Effector memory CD4-positive, alpha-beta T cell (primary cell): ENCODE measurements at regions not wholly inside any gene's neighbourhood (a gene's known extent, or its start where the extent isn't known, plus 50 kb on each side); places are given as distances from the start of the nearest gene placed in this dataset.
"Not testable (repeated sequence)": the region's sequence is repeated elsewhere in the genome, so short reads cannot be mapped to it uniquely, and the experiment has no call there.

Source experiments
- DNase-seq, 3 donors: peaks; one replicate each; pipeline ENCODE4 v3.0.0-alpha.2; 2020
- H3K27ac ChIP-seq: 2 replicates; pipeline ENCODE4 v1.7.0; 2013; ENCODE audit warnings: mild to moderate bottlenecking, low read length, moderate library complexity; ENCODE audit not compliant: insufficient read depth, poor library complexity, severe bottlenecking
- H3K27me3 ChIP-seq: replicated peaks from 2 replicates; pipeline ENCODE4 v1.7.0; 2013; ENCODE audit warnings: mild to moderate bottlenecking, low read length; ENCODE audit not compliant: insufficient read depth, control insufficient read depth, poor library complexity, severe bottlenecking
- H3K36me3 ChIP-seq: 2 replicates; pipeline ENCODE4 v1.7.0; 2013; ENCODE audit warnings: mild to moderate bottlenecking, low read length, moderate library complexity; ENCODE audit not compliant: control insufficient read depth, insufficient read depth
- H3K4me1 ChIP-seq: 2 replicates; pipeline ENCODE4 v1.7.0; 2013; ENCODE audit warnings: low read length, mild to moderate bottlenecking; ENCODE audit not compliant: control insufficient read depth, insufficient read depth, poor library complexity, severe bottlenecking
- H3K4me3 ChIP-seq: 2 replicates; pipeline ENCODE4 v1.7.0; 2013; ENCODE audit warnings: low read length, low read depth, mild to moderate bottlenecking; ENCODE audit not compliant: insufficient read depth, poor library complexity, severe bottlenecking
- H3K9me3 ChIP-seq: 2 replicates; pipeline ENCODE4 v1.7.0; 2013; ENCODE audit warnings: mild to moderate bottlenecking, low read length, moderate library complexity; ENCODE audit not compliant: control insufficient read depth

DNA sequence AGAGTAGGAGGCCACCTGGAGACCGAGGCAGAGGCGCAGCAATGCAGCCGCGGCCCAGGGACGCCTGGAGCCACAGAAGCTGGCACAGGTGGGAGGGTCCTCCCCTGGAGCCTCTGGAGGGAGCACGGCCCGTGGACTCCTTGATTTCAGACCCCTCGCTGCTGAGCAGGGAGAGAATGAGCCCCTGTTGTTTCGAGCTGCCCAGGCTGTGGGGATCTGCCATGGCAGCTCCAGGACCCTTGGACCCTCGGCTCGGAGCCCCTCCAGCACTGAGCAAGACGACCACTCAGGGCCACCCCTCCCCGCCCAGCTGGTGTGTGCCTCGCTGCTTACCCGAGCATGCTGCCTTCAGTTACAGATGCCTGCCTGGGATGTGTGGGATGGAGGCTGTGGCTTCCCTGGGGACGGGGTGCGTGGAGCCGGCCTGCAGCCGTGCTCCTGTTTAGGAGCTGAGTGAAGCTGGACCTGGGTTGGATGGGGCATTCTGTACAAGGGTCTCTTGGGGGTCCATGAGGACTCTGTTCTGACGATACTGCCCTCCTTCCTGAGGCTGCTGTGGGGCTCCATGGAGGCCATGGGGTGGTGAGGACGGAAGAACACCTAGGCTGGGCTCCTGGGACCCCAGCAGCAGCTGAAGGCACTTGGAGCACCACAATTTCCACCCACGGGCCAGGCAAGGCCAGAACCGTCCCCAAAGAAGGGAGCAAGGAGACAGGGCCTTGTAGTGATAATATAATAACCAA is 115.1 kb upstream of the LPCAT1 start:
- Histone ChIP-seq H3K36me3 (no peaks in the 10 kb centered on the region), H3K27me3 (peaks cover 15% of the 10 kb centered on the region), H3K9me3 (no peaks in the 10 kb centered on the region), H3K27ac (no peak overlapping the region), H3K4me3 (no peak overlapping the region), H3K4me1 (peaks cover 4% of the 10 kb centered on the region)
- no peak for DNase-seq

DNA sequence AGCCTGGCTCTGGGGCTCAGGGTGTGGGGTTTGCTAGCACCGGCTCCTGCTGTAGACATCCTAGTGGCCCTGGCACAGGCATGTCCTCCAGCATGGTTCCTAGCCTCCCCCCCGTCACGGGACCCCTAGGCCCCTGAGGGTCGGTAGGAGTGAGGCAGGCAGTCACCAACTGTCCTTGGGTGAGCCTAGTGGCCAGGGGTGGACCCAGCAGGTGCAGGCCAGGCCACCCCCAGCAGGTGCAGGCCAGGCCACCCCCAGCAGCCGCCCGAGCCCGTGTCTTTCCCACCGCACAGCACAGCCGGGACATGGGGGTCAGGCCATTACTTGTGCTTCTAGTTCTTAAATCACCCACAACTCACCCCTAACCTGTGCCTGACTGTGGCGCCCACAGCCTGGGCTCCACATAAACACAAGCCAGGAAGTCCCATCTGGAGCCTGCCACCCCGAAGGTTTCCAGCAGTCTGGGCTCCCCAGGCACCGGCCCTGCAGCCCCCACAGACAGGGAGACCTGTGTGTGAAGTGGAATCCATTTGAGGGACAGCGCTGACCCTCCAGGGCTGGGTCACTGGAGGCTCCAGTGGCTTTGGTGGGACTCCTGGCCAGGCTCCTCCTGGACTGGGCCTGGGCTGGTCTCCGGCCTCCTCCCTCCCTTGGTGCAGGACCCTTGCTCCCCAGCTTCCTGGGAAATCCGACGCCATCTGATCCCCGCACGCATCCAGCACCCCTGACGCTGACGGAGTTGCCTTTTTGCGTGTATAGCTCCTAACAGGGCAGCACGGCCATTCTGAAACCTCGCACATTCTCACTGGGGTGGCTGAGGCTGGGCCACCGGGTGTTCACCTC is 114.1 kb upstream of the LPCAT1 start:
- peaks cover 4% of the 10 kb centered on the region for H3K4me1 ChIP-seq
- peaks cover 6% of the 10 kb centered on the region for H3K27me3 ChIP-seq

DNA sequence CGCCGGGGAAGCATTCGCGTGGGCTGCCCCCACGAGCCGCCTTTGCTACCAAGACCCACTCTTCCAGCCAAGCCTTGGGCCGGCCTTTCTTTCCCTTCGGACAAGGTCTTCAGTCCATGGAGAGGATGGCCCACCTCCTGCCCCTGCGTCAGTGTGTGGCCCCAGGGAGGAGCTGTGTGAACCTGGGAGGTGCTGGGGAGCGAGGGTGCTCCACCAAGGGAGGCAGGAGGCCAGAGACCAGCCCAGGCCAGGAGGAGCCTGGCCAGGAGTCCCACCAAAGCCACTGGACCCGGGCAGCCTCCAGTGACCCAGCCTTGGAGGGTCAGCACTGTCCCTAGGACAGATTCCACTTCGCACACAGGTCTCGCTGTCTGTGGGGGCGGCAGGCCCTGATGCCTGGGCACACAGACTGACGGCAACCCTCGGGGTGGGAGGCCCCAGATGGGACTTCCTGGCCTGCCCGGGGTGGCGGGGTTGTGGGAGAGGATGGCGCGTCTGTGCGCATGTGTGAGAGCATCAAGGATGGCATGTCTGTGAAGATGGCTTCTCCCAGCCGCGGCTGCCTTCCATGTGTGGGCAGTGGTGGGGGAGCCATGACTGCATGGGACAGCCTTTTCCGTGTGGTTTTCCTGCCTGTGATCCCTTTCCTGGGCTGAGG is 113.3 kb upstream of the LPCAT1 start:
- no peaks in the 10 kb centered on the region for H3K27me3 ChIP-seq
- H3K9me3 ChIP-seq: no peaks in the 10 kb centered on the region
- DNase-seq: no peak
- no peak overlapping the region for H3K4me3 ChIP-seq
- H3K4me1 ChIP-seq: peaks cover 4% of the 10 kb centered on the region
- no peak overlapping the region for H3K27ac ChIP-seq
- no peaks in the 10 kb centered on the region for H3K36me3 ChIP-seq

More for the DNA sequence above, 114.1 kb upstream of the LPCAT1 start:
- no peak overlapping the region for H3K27ac ChIP-seq
- H3K36me3 ChIP-seq: no peaks in the 10 kb centered on the region
- no peaks in the 10 kb centered on the region for H3K9me3 ChIP-seq
- no peak overlapping the region for H3K4me3 ChIP-seq
- no peak for DNase-seq

DNA sequence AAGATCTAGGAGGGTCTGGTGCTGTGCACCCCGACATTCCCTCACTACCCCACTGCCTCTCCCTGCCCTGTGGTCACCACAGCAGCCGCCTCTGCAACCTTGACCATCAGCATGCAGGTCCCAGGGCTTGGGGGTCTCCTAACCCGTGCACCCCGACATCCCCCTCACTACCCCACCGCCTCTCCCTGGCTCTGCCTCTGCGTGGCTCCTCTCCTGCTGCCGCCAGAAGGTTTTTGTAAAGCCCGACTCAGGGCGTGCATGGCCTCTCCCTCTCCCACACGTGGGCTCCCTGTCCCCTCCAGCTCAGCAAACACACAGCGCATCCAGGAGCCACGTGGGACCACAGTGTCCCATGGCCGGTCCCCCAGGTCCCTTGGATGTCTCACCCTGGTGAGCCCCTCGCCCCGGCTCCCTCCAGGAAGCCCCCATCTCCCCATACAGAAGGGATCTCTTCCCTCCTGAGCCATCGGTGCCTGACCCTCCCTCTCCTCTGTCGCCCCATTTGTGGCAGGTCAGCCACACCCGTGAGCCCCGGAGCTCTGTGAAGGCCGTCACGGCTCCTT is 112.5 kb upstream of the LPCAT1 start:
- DNase-seq, H3K4me3 ChIP-seq, H3K36me3 ChIP-seq, H3K4me1 ChIP-seq, H3K27me3 ChIP-seq, H3K9me3 ChIP-seq, H3K27ac ChIP-seq: not testable (repeated sequence)

DNA sequence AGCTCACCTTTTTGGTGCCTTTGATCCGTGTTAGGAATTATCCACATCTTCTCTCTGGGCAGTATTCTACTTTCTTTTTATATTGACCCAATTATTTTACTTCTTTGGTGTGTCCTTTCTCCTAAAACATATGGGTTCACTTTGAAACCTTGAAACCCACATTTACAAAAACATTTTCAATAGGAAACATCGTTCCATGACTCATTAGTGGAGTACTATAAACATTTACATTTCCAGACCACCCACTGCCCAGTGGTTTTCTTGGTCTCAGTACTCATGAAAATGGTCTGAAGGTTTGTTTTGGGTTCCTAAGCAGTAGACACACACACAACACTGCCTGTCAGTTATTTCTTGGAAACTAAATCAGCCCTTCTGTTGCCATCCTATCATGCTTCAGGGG is 111.7 kb upstream of the LPCAT1 start:
- H3K27ac ChIP-seq, H3K9me3 ChIP-seq, DNase-seq, H3K4me3 ChIP-seq, H3K36me3 ChIP-seq, H3K4me1 ChIP-seq, H3K27me3 ChIP-seq: not testable (repeated sequence)

DNA sequence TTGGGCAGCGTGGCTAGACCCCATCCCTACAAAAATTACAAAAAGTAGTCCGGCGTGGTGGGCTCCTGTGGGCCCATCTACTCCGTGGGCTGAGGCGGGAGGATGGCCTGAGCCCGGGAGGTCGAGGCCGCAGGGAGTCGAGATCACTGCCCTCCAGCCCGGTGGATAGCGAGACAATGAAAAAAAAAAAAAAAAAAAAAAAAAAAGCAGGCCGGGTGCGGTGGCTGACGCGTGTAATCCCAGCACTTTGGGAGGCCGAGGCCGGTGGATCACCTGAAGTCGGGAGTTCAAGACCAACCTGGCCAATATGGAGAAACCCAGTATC is 110.5 kb upstream of the LPCAT1 start:
- no peaks in the 10 kb centered on the region for H3K27me3 ChIP-seq
- DNase-seq: no peak
- H3K27ac ChIP-seq: peak overlapping the region; percentile 55
- H3K9me3 ChIP-seq: no peaks in the 10 kb centered on the region
- no peaks in the 10 kb centered on the region for H3K36me3 ChIP-seq
- H3K4me3 ChIP-seq: peak overlapping the region; percentile 75
- no peaks in the 10 kb centered on the region for H3K4me1 ChIP-seq

DNA sequence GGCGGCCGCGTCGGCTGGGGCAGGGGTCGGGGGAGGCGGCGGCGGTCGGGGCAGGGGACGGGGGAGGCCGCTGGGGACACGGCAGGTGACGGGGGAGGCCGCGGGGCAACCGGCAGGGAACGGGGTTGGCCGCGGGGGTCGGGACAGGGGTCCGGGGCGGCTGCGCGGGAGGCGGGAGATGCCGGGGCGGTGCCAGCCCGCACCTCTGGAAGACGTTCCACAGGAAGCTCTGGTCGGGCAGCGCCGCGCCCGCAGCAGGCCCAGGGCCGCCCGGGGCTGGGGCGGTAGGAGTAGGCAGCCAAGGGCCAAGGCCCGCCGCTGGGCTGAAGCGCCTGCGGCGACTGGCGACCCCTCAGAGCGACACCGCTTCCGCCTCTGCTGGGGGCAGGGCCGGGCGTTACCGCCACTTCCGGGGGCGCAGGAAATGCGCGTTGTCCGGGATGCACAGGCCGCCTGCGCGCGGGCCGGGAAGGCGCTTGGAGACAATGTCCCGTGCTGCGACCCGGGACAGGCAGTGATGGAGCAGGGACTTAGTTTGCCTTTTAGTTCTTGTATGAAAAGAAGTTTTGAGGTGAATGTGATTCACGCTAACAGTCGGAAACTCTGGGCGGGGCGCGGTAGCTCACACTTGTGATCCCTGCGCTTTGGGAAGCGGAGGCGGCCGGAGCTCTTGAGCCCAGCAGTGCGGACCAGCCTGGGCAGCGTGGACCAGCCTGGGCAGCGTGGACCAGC is 110.0 kb upstream of the LPCAT1 start:
- peak overlapping the region; percentile 55 for H3K27ac ChIP-seq

DNA sequence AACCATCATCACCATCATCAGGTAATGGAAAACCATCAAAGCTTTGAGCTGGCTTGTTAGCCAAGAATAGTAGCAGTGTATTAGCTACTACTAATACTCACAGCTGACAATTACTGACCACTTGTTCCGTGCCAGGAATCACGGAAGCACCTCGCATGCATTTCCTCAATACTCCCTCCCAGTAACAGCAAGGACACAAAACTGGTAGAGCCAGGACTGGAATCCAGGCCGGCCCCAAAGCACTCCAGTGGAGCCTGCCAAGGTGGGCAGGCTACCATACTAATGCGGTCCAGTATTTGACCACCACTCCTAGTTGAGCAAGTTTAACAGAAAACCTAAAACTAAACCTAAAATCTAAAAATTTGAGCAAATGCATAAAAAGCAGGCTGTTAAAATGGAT is 107.2 kb upstream of the LPCAT1 start:
- not testable (repeated sequence) for H3K9me3 ChIP-seq, DNase-seq, H3K4me1 ChIP-seq, H3K27ac ChIP-seq, H3K36me3 ChIP-seq, H3K27me3 ChIP-seq, H3K4me3 ChIP-seq

More for the DNA sequence above, 110.0 kb upstream of the LPCAT1 start:
- Histone ChIP-seq H3K9me3 (no peaks in the 10 kb centered on the region), H3K4me1 (no peaks in the 10 kb centered on the region), H3K36me3 (no peaks in the 10 kb centered on the region), H3K27me3 (no peaks in the 10 kb centered on the region), H3K4me3 (peak overlapping the region; percentile 75)
- DNase-seq: peak; percentile 31 to 55 (median 39)

DNA sequence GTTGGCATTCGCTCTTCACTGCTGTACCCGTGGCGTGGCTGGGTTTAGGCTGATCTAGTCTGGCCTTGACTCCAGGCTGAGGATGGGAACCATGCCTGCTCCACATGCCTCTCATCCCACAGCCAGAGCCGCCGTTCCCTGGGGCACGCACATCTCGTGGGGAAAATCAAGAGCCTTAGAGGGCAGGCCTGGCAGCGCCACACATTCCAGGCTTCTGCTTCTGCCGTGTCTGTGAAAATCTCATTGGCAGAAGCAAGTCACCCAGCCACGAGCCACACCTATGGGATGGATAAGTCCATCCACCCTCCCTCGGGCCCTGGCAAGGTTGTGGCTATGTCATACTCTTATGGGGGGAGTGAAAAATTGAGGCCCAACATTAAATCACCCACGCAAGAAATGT is 102.6 kb upstream of the LPCAT1 start:
- H3K36me3 ChIP-seq, H3K27me3 ChIP-seq, H3K27ac ChIP-seq, H3K4me1 ChIP-seq, DNase-seq, H3K4me3 ChIP-seq, H3K9me3 ChIP-seq: not testable (repeated sequence)
